Peyer's patch (tissue), 4 donors: ENCODE measurements at regions not wholly inside any gene's neighbourhood (a gene's known extent, or its start where the extent isn't known, plus 50 kb on each side); places are given as distances from the start of the nearest gene placed in this dataset.

Experiments
- DNase-seq, 3 donors: peaks; one replicate each; pipeline ENCODE4 v3.0.0-alpha.2; 2017 to 2019
- H3K27ac ChIP-seq, 4 donors: fragments of 200-600 bp; sonication (generic); one replicate each; pipeline ENCODE4 v1.5.1; 2016 to 2019
- H3K27me3 ChIP-seq, 2 donors: fragments of 200-600 bp; sonication (generic); one replicate each; pipeline ENCODE4 v1.5.1; 2019
- H3K36me3 ChIP-seq, 3 donors: fragments of 200-600 bp; sonication (generic); one replicate each; pipeline ENCODE4 v1.5.1; 2016 to 2019
- H3K4me1 ChIP-seq, 4 donors: fragments of 200-600 bp; sonication (generic); one replicate each; pipeline ENCODE4 v1.5.1; 2016 to 2019
- H3K4me3 ChIP-seq, 4 donors: fragments of 200-600 bp; sonication (generic); 1 replicate in 3 of 4; 2 replicates in 1 of 4; pipeline ENCODE4 v1.5.1; 2016 to 2019; ENCODE audit warnings: mild to moderate bottlenecking in 1 of 4
- H3K9me3 ChIP-seq, 4 donors: fragments of 200-600 bp; sonication (generic); one replicate each; pipeline ENCODE4 v1.5.1; 2016 to 2019; ENCODE audit warnings: mild to moderate bottlenecking in 1 of 4
- POLR2A ChIP-seq, 2 donors: fragments of 450-650 bp; IDR thresholded peaks; one replicate each; pipeline ENCODE4 v1.5.1; 2017; ENCODE audit warnings: antibody characterized with exemption in 2 of 2, mild to moderate bottlenecking in 2 of 2, moderate library complexity in 2 of 2
- TF ChIP-seq, protein P1 (sequence below), 6 experiments: fragments of 450-650 bp in 4 of 6; fragments of 200-600 bp in 2 of 6; sonication (generic) in 1 of 6; IDR thresholded peaks; one replicate each; pipeline ENCODE4 v1.5.1; 2017 to 2019; ENCODE audit warnings: antibody characterized with exemption in 6 of 6, mild to moderate bottlenecking in 3 of 6, moderate library complexity in 1 of 6

DNA sequence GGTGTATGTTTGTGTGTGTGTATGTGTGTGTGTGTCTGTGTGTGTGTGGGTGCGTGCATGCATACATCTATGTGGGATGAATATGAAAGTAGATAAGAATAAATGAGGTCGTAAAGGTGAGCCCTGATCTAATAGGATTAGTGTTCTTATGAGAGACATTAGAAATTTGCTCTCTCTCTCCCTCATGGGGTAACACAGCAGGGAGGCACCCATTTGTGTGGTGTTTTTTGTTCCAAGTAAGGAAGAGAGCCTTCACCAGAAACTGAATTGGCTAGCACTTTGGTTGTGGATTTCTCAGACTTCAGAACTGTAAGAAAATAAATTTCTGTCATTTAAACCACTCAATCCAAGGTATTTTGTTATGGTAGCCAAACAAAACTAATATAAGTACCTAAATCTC lies 353.7 kb upstream of the CHRM2 start:
- no peak overlapping the region for H3K27ac ChIP-seq
- H3K27me3 ChIP-seq = no peaks in the 10 kb centered on the region
- H3K4me3 ChIP-seq = no peak overlapping the region
- H3K9me3 ChIP-seq = no peaks in the 10 kb centered on the region
- TF ChIP-seq, protein P1, sequence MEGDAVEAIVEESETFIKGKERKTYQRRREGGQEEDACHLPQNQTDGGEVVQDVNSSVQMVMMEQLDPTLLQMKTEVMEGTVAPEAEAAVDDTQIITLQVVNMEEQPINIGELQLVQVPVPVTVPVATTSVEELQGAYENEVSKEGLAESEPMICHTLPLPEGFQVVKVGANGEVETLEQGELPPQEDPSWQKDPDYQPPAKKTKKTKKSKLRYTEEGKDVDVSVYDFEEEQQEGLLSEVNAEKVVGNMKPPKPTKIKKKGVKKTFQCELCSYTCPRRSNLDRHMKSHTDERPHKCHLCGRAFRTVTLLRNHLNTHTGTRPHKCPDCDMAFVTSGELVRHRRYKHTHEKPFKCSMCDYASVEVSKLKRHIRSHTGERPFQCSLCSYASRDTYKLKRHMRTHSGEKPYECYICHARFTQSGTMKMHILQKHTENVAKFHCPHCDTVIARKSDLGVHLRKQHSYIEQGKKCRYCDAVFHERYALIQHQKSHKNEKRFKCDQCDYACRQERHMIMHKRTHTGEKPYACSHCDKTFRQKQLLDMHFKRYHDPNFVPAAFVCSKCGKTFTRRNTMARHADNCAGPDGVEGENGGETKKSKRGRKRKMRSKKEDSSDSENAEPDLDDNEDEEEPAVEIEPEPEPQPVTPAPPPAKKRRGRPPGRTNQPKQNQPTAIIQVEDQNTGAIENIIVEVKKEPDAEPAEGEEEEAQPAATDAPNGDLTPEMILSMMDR (IDR thresholded peaks at IDR 0.05) = no peak
- TF ChIP-seq POLR2A (IDR thresholded peaks at IDR 0.05) = no peak
- H3K4me1 ChIP-seq = no peaks in the 10 kb centered on the region
- DNase-seq = no peak
- H3K36me3 ChIP-seq = no peaks in the 10 kb centered on the region

DNA sequence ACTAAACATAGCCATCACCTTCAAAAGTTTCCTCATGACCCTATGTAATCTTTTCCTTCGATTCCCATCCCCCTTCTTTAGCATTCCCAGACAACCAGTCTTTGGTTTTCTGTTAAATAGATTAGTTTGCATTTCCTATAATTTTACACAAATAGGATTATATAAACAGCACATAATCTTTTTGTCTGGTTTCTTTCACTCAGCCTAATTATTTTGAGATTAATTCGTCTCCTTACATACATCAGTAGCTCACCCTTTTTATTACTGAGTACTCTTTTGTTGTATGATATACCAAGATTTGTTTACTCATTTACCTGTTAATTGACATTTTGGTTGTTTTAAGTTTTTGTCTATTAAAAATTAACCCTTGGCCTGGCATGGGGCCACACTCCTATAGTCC lies 354.7 kb upstream of the CHRM2 start:
- Histone ChIP-seq H3K27ac (no peak overlapping the region), H3K9me3 (no peaks in the 10 kb centered on the region), H3K4me3 (no peak overlapping the region), H3K4me1 (no peaks in the 10 kb centered on the region), H3K36me3 (no peaks in the 10 kb centered on the region), H3K27me3 (no peaks in the 10 kb centered on the region)
- DNase-seq = no peak
- TF ChIP-seq POLR2A (IDR thresholded peaks at IDR 0.05) = no peak
- TF ChIP-seq, protein P1 (IDR thresholded peaks at IDR 0.05) = no peak

DNA sequence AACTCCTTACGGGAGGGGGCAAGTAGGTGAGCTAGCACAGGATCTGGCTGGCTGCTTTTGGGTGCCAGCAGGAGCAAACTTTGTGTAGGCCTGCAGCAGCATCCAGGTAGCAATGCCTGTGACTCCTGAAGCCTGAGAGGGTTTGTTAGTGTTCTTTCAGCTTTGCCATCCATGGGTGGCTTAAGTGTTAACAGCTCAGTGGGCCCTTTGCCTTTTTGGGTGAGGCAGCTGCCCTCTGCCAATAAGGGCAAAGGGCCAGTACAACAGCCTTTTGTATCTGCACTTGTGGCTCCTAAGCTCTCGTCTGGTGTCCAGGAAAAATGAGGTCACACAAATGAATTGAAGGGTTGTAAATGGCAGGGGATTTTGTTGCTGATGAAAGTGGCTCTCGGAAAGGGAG lies 359.0 kb upstream of the CHRM2 start:
- Histone ChIP-seq H3K4me3 (no peak overlapping the region), H3K27me3 (no peaks in the 10 kb centered on the region), H3K9me3 (no peaks in the 10 kb centered on the region), H3K4me1 (no peaks in the 10 kb centered on the region), H3K27ac (no peak overlapping the region), H3K36me3 (no peaks in the 10 kb centered on the region)
- no peak for TF ChIP-seq POLR2A (IDR thresholded peaks at IDR 0.05)
- TF ChIP-seq, protein P1 (IDR thresholded peaks at IDR 0.05) = no peak
- DNase-seq = no peak

DNA sequence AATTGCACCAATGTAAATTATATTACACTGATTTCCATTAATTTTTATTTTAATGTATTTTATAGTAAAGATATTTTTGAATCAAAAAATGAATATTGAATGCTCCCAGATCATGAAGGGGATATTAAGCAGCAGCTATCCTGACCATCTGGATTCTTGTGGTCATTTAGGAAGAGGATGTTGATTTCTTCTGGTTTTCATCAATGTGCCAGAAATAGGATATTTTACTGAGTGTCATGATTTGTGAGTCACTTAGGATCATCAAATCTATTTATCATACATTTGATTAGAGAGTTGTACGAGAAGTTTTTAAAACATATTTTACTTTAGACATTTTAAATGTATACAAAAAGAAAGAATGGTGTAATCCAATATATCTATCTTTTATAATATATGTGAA lies 366.3 kb upstream of the CHRM2 start:
- no peak for DNase-seq
- H3K27me3 ChIP-seq = no peaks in the 10 kb centered on the region
- no peaks in the 10 kb centered on the region for H3K4me1 ChIP-seq
- TF ChIP-seq, protein P1 (IDR thresholded peaks at IDR 0.05) = no peak
- TF ChIP-seq POLR2A (IDR thresholded peaks at IDR 0.05) = no peak
- H3K36me3 ChIP-seq = no peaks in the 10 kb centered on the region
- H3K4me3 ChIP-seq = no peak overlapping the region
- no peak overlapping the region for H3K27ac ChIP-seq
- no peaks in the 10 kb centered on the region for H3K9me3 ChIP-seq

DNA sequence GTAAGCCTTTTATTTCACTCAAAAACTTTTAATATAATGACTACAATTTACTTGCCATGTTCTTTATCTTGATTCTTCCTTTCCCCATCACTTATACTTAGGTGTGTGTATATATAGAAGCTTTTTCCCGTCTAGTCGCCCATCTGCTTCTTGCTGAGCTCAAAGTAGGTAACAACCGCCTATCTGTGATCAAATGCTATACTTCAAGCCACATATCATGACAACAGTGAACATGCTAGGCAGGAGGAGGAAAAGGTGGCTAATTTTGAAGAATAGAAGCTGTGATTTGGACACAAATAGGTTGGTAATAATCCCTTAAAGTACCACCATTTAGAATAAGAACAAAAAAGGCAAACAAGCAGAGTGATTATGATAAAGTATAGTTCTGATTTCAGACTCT lies 367.3 kb upstream of the CHRM2 start:
- no peaks in the 10 kb centered on the region for H3K4me1 ChIP-seq
- no peak overlapping the region for H3K4me3 ChIP-seq
- no peaks in the 10 kb centered on the region for H3K27me3 ChIP-seq
- DNase-seq = no peak
- H3K36me3 ChIP-seq = no peaks in the 10 kb centered on the region
- no peak overlapping the region for H3K27ac ChIP-seq
- H3K9me3 ChIP-seq = no peaks in the 10 kb centered on the region
- TF ChIP-seq, protein P1 (IDR thresholded peaks at IDR 0.05) = no peak
- no peak for TF ChIP-seq POLR2A (IDR thresholded peaks at IDR 0.05)

DNA sequence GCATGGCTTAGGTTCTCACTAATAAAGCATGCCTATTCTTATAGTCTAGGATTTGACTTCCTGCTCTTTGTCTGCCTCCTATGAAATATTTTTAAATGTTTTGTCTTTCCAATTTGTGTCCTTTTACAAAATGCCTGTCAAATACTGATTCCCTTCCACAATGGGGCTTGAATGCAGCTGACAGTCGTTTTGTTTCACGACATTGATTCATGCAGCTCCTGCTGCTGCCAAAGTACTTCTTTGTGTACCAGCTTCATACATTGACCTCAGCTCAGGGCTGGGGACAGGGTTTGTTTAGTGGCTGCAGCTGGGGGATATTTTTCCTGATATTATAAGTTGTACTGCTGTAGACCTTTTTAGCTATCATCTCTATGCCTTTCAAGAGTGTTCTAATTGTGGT lies 371.9 kb upstream of the CHRM2 start:
- Histone ChIP-seq H3K4me1 (no peaks in the 10 kb centered on the region), H3K36me3 (no peaks in the 10 kb centered on the region), H3K27ac (no peak overlapping the region), H3K4me3 (no peak overlapping the region), H3K9me3 (no peaks in the 10 kb centered on the region), H3K27me3 (no peaks in the 10 kb centered on the region)
- TF ChIP-seq, protein P1 (IDR thresholded peaks at IDR 0.05) = no peak
- no peak for TF ChIP-seq POLR2A (IDR thresholded peaks at IDR 0.05)
- no peak for DNase-seq
